PC-9 (cell line): ENCODE measurements at regions not wholly inside any gene's neighbourhood (a gene's known extent, or its start where the extent isn't known, plus 50 kb on each side); places are given as distances from the start of the nearest gene placed in this dataset.

Source experiments
- BruUV-seq: library from RNA; stranded (reverse); fragments of 400-500 nt; replicated peaks from 2 replicates; lab custom pipeline; 2021; lab: Mats Ljungman, UMichigan
- CTCF ChIA-PET: fragments of 300-600 bp; sonication (Branson Sonifier 250); formaldehyde crosslinking; loops from one replicate; lab custom pipeline; 2022; ENCODE audit warnings: antibody characterized with exemption; lab: Charles Lee
- POLR2A ChIA-PET: fragments of 300-600 bp; sonication (Branson Sonifier 250); formaldehyde crosslinking; loops from one replicate; lab custom pipeline; 2022; ENCODE audit warnings: antibody characterized with exemption; ENCODE audit not compliant: unreplicated experiment; lab: Charles Lee
- DNase-seq, 2 experiments: peaks; one replicate each; pipeline versions ENCODE4 v3.0.0 to v3.0.0-alpha.2; 2015 to 2022; ENCODE audit warnings: mixed read lengths in 1 of 2
- H2AFZ ChIP-seq: fragments of 200-600 bp; sonication (generic); 2 replicates; pipeline ENCODE4 v1.8.1; 2017; ENCODE audit warnings: antibody characterized with exemption
- H3F3A ChIP-seq: fragments of 200-600 bp; sonication (generic); 2 replicates; pipeline ENCODE4 v1.8.1; 2017; ENCODE audit warnings: antibody characterized with exemption, mild to moderate bottlenecking, low read depth; ENCODE audit not compliant: insufficient read depth
- H3K27ac ChIP-seq: fragments of 200-600 bp; sonication (generic); 2 replicates; pipeline ENCODE4 v1.6.1; 2016; ENCODE audit warnings: mixed run types
- H3K27me3 ChIP-seq: fragments of 200-600 bp; sonication (generic); 2 replicates; pipeline ENCODE4 v1.6.1; 2016; ENCODE audit warnings: low read depth, mixed run types; ENCODE audit not compliant: insufficient read depth
- H3K36me3 ChIP-seq: fragments of 200-600 bp; sonication (generic); 2 replicates; pipeline ENCODE4 v1.6.1; 2016; ENCODE audit warnings: low read depth, mixed run types
- H3K4me1 ChIP-seq: fragments of 200-600 bp; sonication (generic); replicated peaks from 2 replicates; pipeline ENCODE4 v1.6.1; 2016; ENCODE audit warnings: mixed run types; ENCODE audit not compliant: insufficient read depth
- H3K4me2 ChIP-seq: fragments of 200-600 bp; sonication (generic); 2 replicates; pipeline ENCODE4 v1.6.1; 2017; ENCODE audit warnings: mixed run types
- H3K4me3 ChIP-seq: fragments of 200-600 bp; sonication (generic); 2 replicates; pipeline ENCODE4 v1.6.1; 2016; ENCODE audit warnings: mixed run types
- H3K79me2 ChIP-seq: fragments of 200-600 bp; sonication (generic); 2 replicates; pipeline ENCODE4 v1.6.1; 2017; ENCODE audit warnings: low read depth, mixed run types
- H3K9me2 ChIP-seq: fragments of 200-600 bp; sonication (generic); 2 replicates; pipeline ENCODE4 v1.8.1; 2017; ENCODE audit warnings: mild to moderate bottlenecking; ENCODE audit not compliant: insufficient read depth
- H3K9me3 ChIP-seq: fragments of 200-600 bp; sonication (generic); 2 replicates; pipeline ENCODE4 v1.8.1; 2016; ENCODE audit warnings: low read depth; ENCODE audit not compliant: insufficient read depth
- H4K20me1 ChIP-seq: fragments of 200-600 bp; sonication (generic); 2 replicates; pipeline ENCODE4 v1.8.1; 2017; ENCODE audit not compliant: insufficient read depth
- EZH2 ChIP-seq: fragments of 200-600 bp; sonication (generic); IDR thresholded peaks from 2 replicates; pipeline ENCODE4 v1.8.0; 2017; ENCODE audit warnings: antibody characterized with exemption, low read depth
- intact Hi-C: fragments of 100-400 bp; cut with micrococcal nuclease; formaldehyde crosslinking; loops from one replicate; pipeline ENCODE4 v1.10.0; 2022; ENCODE audit not compliant: unreplicated experiment
- TF ChIP-seq, protein P1 (sequence below): fragments of 200-600 bp; sonication (generic); conservative IDR thresholded peaks from 2 replicates; pipeline ENCODE4 v1.6.1; 2017; ENCODE audit warnings: mixed run types, antibody characterized with exemption, mild to moderate bottlenecking, moderate library complexity

DNA sequence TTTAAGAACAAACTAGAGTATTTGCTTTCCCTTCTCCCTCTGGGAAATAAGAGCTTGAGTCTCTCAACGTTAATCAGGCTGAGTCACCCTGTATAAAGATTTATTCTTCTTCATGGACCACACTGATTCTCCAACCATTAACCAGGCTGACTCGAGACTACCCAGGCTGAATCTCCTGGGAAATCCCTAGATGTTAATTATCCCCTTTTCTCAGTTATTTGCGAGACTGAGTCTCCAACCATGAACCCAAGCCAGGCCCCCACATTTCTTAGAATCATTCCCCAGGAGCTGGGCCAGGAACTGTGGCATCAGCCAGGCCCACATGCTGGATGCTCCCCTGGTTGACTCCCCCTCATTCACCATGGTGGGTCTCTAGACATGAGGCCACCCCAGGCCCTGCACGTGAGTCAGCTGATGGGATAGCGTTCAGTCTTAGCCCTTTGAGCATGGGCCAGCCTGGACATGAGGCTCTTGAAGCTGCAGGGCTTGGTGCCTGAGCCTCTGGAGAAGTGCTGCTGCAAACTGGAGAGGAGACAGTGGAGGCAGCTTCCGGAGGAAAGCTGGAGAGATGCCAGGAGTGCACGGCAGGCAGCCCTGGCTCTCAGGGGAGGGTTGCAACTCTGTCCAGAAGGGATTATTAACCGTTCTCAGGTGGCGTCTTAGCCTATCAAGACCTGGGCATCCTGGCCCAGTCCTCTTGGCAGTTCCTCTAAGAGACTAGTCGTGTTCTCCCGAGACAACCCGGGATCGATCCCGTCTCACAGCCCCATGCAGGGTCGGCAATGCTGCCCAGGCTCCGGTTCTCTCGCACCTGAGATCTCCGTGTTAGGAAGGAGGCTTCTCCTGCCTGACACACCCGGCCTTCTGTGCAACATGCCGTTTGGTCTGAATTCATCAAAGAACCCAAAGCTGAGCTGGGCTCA, 296.6 kb downstream of the ADGRD1 start:
- H3K4me3 ChIP-seq = no peak overlapping the region
- DNase-seq = no peak
- BruUV-seq = no TSS peak
- H3K27me3 ChIP-seq = peaks cover 34% of the 10 kb centered on the region
- H3K4me1 ChIP-seq = no peaks in the 10 kb centered on the region
- H3K9me2 ChIP-seq = no peaks in the 10 kb centered on the region
- no peak overlapping the region for H3K27ac ChIP-seq
- CTCF ChIA-PET = no interaction called here
- H3K79me2 ChIP-seq = no peaks in the 10 kb centered on the region
- POLR2A ChIA-PET = no interaction called here
- H3F3A ChIP-seq = no peaks in the 10 kb centered on the region
- TF ChIP-seq EZH2 = no peak
- TF ChIP-seq, protein P1, sequence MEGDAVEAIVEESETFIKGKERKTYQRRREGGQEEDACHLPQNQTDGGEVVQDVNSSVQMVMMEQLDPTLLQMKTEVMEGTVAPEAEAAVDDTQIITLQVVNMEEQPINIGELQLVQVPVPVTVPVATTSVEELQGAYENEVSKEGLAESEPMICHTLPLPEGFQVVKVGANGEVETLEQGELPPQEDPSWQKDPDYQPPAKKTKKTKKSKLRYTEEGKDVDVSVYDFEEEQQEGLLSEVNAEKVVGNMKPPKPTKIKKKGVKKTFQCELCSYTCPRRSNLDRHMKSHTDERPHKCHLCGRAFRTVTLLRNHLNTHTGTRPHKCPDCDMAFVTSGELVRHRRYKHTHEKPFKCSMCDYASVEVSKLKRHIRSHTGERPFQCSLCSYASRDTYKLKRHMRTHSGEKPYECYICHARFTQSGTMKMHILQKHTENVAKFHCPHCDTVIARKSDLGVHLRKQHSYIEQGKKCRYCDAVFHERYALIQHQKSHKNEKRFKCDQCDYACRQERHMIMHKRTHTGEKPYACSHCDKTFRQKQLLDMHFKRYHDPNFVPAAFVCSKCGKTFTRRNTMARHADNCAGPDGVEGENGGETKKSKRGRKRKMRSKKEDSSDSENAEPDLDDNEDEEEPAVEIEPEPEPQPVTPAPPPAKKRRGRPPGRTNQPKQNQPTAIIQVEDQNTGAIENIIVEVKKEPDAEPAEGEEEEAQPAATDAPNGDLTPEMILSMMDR = no peak
- H4K20me1 ChIP-seq = no peaks in the 10 kb centered on the region
- H2AFZ ChIP-seq = no peak overlapping the region
- H3K4me2 ChIP-seq = no peak overlapping the region
- H3K9me3 ChIP-seq = no peaks in the 10 kb centered on the region
- intact Hi-C loops = no loop called here
- no peaks in the 10 kb centered on the region for H3K36me3 ChIP-seq

DNA sequence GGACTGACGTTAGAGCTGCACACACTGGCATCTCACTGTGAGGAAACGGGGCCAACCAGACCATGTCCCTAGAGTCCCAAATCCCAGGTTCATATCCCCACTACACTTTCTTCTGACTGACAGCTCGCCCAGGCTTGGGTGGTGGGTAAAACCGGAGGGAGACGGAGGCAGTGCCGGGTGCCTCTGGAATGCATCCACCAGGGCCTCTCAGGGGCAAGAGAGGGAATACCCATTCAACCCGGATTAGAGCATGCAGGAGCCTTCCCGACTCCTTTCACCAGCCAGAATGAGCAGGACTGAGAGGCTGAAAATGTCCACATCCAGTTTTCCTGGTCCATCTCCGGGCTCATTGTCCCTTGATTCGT, 297.2 kb downstream of the ADGRD1 start:
- peaks cover 32% of the 10 kb centered on the region for H3K27me3 ChIP-seq
- H2AFZ ChIP-seq = no peak overlapping the region
- H3K4me1 ChIP-seq = no peaks in the 10 kb centered on the region
- ChIA-PET POLR2A (no interaction called here), CTCF (no interaction called here)
- no TSS peak for BruUV-seq
- DNase-seq = no peak
- intact Hi-C loops = no loop called here
- H3K4me2 ChIP-seq = no peak overlapping the region
- H3K9me2 ChIP-seq = no peaks in the 10 kb centered on the region
- H3K4me3 ChIP-seq = no peak overlapping the region
- H4K20me1 ChIP-seq = no peaks in the 10 kb centered on the region
- no peak overlapping the region for H3K27ac ChIP-seq
- TF ChIP-seq, protein P1 = no peak
- no peak for TF ChIP-seq EZH2
- H3K79me2 ChIP-seq = no peaks in the 10 kb centered on the region
- no peaks in the 10 kb centered on the region for H3K9me3 ChIP-seq
- H3F3A ChIP-seq = no peaks in the 10 kb centered on the region
- H3K36me3 ChIP-seq = no peaks in the 10 kb centered on the region

DNA sequence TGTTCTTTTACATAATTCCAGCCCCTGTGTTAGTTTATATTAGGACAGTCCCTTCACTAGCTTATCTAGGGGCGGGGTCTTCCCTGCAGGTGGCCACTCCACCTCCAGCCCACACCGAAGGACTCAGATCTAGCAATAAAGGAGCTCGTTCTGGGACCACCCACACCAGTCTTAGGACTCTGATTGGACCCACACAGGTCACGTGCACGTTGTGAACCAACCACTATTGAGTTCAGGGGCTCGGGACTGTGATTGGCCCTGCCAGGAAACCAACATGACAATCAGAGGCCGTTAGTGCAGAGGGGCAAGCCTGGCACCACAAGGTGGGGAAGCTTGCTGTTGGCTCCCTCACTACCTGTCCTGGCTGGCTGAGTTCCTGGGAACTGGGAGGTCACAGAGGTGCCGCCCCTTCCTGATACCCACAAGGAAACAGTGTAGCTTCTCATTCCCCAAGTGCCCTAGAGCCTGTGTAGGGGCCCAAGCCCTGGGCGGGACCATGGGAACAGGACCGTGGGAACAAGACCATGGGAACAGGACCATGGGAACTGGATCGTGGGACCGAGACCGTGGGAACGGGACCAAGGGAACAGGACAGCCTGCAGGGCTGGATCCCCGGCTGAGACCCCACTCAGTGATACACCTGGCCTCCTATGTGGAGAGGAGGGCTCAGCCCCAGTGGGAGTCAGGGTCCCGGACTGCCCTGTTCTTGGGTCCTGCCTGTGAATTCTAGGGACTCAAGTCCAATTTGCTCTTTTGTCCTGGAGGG, 297.8 kb downstream of the ADGRD1 start:
- CTCF ChIA-PET = no interaction called here

More for the DNA sequence above, 297.8 kb downstream of the ADGRD1 start:
- Histone ChIP-seq H3F3A (no peaks in the 10 kb centered on the region), H3K79me2 (no peaks in the 10 kb centered on the region), H3K9me3 (no peaks in the 10 kb centered on the region), H3K4me2 (no peak overlapping the region), H3K4me3 (no peak overlapping the region), H3K4me1 (no peaks in the 10 kb centered on the region), H3K27me3 (peaks cover 31% of the 10 kb centered on the region), H2AFZ (no peak overlapping the region), H3K27ac (no peak overlapping the region), H3K36me3 (no peaks in the 10 kb centered on the region), H3K9me2 (no peaks in the 10 kb centered on the region), H4K20me1 (no peaks in the 10 kb centered on the region)
- no peak for DNase-seq
- BruUV-seq = no TSS peak
- intact Hi-C loops = no loop called here
- TF ChIP-seq, protein P1 = no peak
- no peak for TF ChIP-seq EZH2
- POLR2A ChIA-PET = no interaction called here
